Gastroesophageal sphincter (tissue), 4 donors: ENCODE measurements at regions not wholly inside any gene's neighbourhood (a gene's known extent, or its start where the extent isn't known, plus 50 kb on each side); places are given as distances from the start of the nearest gene placed in this dataset.

Experiments used
- ATAC-seq: fragments of 150-250 bp; one replicate; pipeline ENCODE4 v1.9.1; 2016; ENCODE audit warnings: mild to moderate bottlenecking, moderate library complexity
- H3K27ac ChIP-seq, 4 donors: fragments of 200-600 bp; sonication (generic) in 3 of 4; 1 replicate in 3 of 4; 2 replicates in 1 of 4; pipeline ENCODE4 v1.5.1; 2016 to 2019
- H3K27me3 ChIP-seq: fragments of 200-600 bp; sonication (generic); one replicate; pipeline ENCODE4 v1.5.1; 2019
- H3K36me3 ChIP-seq, 2 donors: fragments of 200-600 bp; sonication (generic); one replicate each; pipeline ENCODE4 v1.5.1; 2019; ENCODE audit warnings: control low read depth in 1 of 2
- H3K4me1 ChIP-seq, 3 donors: fragments of 200-600 bp; sonication (generic); 1 replicate in 2 of 3; 2 replicates in 1 of 3; pipeline ENCODE4 v1.5.1; 2016 to 2019; ENCODE audit warnings: control low read depth in 2 of 3
- H3K4me3 ChIP-seq, 2 donors: fragments of 200-600 bp; sonication (generic); one replicate each; pipeline ENCODE4 v1.5.1; 2019; ENCODE audit warnings: mild to moderate bottlenecking in 1 of 2, moderate library complexity in 1 of 2
- H3K9me3 ChIP-seq, 3 donors: fragments of 200-600 bp; sonication (generic); one replicate each; pipeline ENCODE4 v1.5.1; 2017 to 2019; ENCODE audit warnings: control low read depth in 2 of 3
- EP300 ChIP-seq: sonication (generic); formaldehyde crosslinking; IDR thresholded peaks from one replicate; pipeline ENCODE4 v1.6.1; 2017; ENCODE audit warnings: antibody characterized with exemption, mild to moderate bottlenecking
- POLR2A ChIP-seq, 2 donors: fragments of 450-650 bp; IDR thresholded peaks; one replicate each; pipeline ENCODE4 v1.6.1; 2017; ENCODE audit warnings: antibody characterized with exemption in 2 of 2, mild to moderate bottlenecking in 2 of 2, moderate library complexity in 1 of 2
- POLR2AphosphoS5 ChIP-seq: sonication (generic); formaldehyde crosslinking; IDR thresholded peaks from one replicate; pipeline ENCODE4 v1.6.1; 2017; ENCODE audit warnings: antibody characterized with exemption
- WGBS, 2 donors: methylation state at CpG; one replicate each; pipeline ENCODE4 v1.1.5; 2018; ENCODE audit warnings: low coverage in 1 of 2; 5-methylcytosine and 5-hydroxymethylcytosine counted together
- TF ChIP-seq, protein P1 (sequence below), 4 experiments: fragments of 200-600 bp in 2 of 4; fragments of 450-650 bp in 2 of 4; sonication (generic) in 1 of 4; IDR thresholded peaks; one replicate each; pipeline ENCODE4 v1.5.1; 2017 to 2019; ENCODE audit warnings: antibody characterized with exemption in 4 of 4, mild to moderate bottlenecking in 2 of 4, moderate library complexity in 2 of 4

- peaks cover 0 to 7% (median 0%) of the 10 kb centered on the region in 3 donors for H3K9me3 ChIP-seq
- no peaks in the 10 kb centered on the region for H3K4me1 ChIP-seq
- ATAC-seq, result no peak
- no peak overlapping the region for H3K4me3 ChIP-seq
- 83 to 93% methylated on average over 1 to 3 of the region's 3 CpGs for WGBS, 2 donors
- no peaks in the 10 kb centered on the region for H3K36me3 ChIP-seq
- TF ChIP-seq POLR2A (IDR thresholded peaks at IDR 0.05) (no peak), POLR2AphosphoS5 (no peak), EP300 (no peak)
- TF ChIP-seq, protein P1, sequence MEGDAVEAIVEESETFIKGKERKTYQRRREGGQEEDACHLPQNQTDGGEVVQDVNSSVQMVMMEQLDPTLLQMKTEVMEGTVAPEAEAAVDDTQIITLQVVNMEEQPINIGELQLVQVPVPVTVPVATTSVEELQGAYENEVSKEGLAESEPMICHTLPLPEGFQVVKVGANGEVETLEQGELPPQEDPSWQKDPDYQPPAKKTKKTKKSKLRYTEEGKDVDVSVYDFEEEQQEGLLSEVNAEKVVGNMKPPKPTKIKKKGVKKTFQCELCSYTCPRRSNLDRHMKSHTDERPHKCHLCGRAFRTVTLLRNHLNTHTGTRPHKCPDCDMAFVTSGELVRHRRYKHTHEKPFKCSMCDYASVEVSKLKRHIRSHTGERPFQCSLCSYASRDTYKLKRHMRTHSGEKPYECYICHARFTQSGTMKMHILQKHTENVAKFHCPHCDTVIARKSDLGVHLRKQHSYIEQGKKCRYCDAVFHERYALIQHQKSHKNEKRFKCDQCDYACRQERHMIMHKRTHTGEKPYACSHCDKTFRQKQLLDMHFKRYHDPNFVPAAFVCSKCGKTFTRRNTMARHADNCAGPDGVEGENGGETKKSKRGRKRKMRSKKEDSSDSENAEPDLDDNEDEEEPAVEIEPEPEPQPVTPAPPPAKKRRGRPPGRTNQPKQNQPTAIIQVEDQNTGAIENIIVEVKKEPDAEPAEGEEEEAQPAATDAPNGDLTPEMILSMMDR (IDR thresholded peaks at IDR 0.05), result no peak
- H3K27ac ChIP-seq, result no peak overlapping the region
- H3K27me3 ChIP-seq, result no peaks in the 10 kb centered on the region
Observed at GRCh38 chr7:38054199-38054598, 123.8 kb upstream of the STARD3NL start.

DNA sequence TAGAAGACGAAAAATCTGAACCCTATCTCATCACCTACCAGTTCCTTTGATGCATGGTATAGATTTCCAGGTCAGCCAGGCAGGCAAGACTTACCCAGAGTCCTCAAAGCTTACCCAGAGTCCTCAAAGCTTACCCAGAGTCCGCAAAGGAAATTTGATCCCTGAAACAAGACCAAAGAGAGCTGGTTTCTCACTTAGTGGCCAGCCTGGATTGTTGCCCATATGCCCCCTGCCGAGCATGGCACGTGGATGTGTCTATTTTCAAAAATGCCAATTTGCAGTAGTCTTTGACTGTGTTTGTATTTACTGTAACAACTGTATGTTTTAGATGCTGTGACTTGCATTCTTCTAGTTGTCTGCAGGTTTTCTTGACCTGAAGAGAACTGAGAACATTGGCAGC, 120.2 kb upstream of the STARD3NL start:
- WGBS, 2 donors, result 81 to 82% methylated on average over 3 of the region's 4 CpGs
- H3K27ac ChIP-seq, result no peak overlapping the region
- H3K4me1 ChIP-seq, result no peaks in the 10 kb centered on the region
- H3K36me3 ChIP-seq, result no peaks in the 10 kb centered on the region
- no peaks in the 10 kb centered on the region for H3K9me3 ChIP-seq
- H3K4me3 ChIP-seq, result no peak overlapping the region
- H3K27me3 ChIP-seq, result no peaks in the 10 kb centered on the region
- ATAC-seq, result no peak
- TF ChIP-seq POLR2AphosphoS5 (no peak), POLR2A (IDR thresholded peaks at IDR 0.05) (no peak), EP300 (no peak)
- TF ChIP-seq, protein P1 (IDR thresholded peaks at IDR 0.05), result no peak

GRCh38 chr7:38060116-38060515, 117.9 kb upstream of the STARD3NL start:
- Histone ChIP-seq H3K36me3 (no peaks in the 10 kb centered on the region), H3K27me3 (no peaks in the 10 kb centered on the region), H3K27ac (no peak overlapping the region), H3K4me3 (no peak overlapping the region), H3K9me3 (no peaks in the 10 kb centered on the region), H3K4me1 (no peaks in the 10 kb centered on the region)
- no peak for ATAC-seq
- WGBS, 2 donors, result 52 to 68% methylated on average over 4 of the region's 4 CpGs
- no peak for TF ChIP-seq EP300
- no peak for TF ChIP-seq POLR2A (IDR thresholded peaks at IDR 0.05)
- TF ChIP-seq, protein P1 (IDR thresholded peaks at IDR 0.05), result no peak
- TF ChIP-seq POLR2AphosphoS5, result no peak

DNA sequence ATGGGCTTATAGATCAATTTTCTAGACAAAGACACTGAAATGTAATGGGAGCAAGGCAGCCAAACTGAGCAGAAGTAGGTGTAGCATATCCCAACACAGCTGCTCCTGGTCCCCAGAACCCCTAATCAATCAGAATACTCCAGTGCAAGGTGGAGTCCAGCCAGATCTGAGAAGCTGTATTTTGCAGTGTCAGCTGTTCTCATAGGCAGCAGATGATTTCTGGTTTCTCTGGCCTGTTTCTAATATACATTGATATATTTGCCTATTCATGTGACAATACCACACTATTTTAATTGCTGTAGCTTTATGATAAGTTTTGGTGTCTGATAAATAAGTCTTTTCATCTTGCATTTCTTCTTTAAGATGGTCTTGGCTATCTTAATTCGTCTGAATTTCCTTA, 117.4 kb upstream of the STARD3NL start:
- TF ChIP-seq, protein P1 (IDR thresholded peaks at IDR 0.05), result no peak
- H3K4me1 ChIP-seq, result no peaks in the 10 kb centered on the region
- H3K36me3 ChIP-seq, result no peaks in the 10 kb centered on the region
- no peaks in the 10 kb centered on the region for H3K9me3 ChIP-seq
- ATAC-seq, result no peak
- H3K27ac ChIP-seq, result no peak overlapping the region
- no peaks in the 10 kb centered on the region for H3K27me3 ChIP-seq
- WGBS, 2 donors, result 77 to 87% methylated on average over 1 of the region's 1 CpG
- H3K4me3 ChIP-seq, result no peak overlapping the region

GRCh38 chr7:38066391-38066790, 111.7 kb upstream of the STARD3NL start:
- Histone ChIP-seq H3K36me3 (no peaks in the 10 kb centered on the region), H3K27ac (no peak overlapping the region), H3K27me3 (no peaks in the 10 kb centered on the region), H3K4me1 (no peaks in the 10 kb centered on the region), H3K4me3 (no peak overlapping the region), H3K9me3 (no peaks in the 10 kb centered on the region)
- WGBS, 2 donors, result 51 to 74% methylated on average over 4 to 5 of the region's 5 CpGs
- TF ChIP-seq EP300 (no peak), POLR2A (IDR thresholded peaks at IDR 0.05) (no peak), POLR2AphosphoS5 (no peak)
- TF ChIP-seq, protein P1 (IDR thresholded peaks at IDR 0.05), result no peak
- no peak for ATAC-seq
